Activated T-helper 9 cell treated with anti-CD3 and anti-CD28 coated beads, Interleukin-2, amount 50 U/mL, for 16 hours (primary cell): ENCODE measurements at regions not wholly inside any gene's neighbourhood (a gene's known extent, or its start where the extent isn't known, plus 50 kb on each side); places are given as distances from the start of the nearest gene placed in this dataset.

Experiments used
- DNase-seq: peaks from one replicate; pipeline ENCODE4 v3.0.0-alpha.2; 2020; ENCODE audit warnings: low read depth

DNA sequence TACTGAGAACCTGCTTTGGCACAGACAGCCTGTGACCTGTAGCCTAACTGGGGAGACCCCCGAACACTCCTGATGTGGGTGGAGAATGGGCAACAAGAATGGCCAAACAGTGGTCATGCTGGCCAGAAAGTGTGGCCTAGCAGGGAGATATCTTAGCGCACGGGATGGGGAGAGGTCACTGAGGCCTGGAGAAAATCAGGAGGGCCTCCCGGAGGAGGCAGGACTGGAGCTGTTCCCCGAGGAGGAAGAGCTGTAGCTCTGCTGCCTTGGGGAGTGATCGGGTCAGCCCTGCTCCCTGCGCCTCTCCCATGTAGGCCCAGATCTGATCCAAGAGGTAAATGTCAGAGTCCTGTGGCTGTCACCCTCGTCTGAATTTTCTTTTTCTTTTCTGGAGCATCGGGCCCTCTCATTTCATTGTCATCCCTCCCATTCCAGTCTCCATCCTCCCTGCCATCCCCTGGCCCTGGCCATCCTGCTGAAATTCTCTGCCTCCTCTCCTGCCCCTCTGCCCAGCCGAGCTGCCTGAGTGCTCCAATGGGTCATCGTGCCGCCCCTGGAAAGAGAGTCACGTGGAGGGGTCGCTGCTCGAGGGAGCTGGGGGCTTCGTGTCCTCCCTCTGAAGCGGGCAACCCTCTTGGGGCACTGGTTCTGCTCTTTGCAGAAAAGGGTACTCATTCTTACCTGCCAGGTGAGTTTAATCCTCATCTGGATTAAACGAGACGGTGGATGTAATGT lies 242.9 kb downstream of the HAUS1 start:
- no peak for DNase-seq

DNA sequence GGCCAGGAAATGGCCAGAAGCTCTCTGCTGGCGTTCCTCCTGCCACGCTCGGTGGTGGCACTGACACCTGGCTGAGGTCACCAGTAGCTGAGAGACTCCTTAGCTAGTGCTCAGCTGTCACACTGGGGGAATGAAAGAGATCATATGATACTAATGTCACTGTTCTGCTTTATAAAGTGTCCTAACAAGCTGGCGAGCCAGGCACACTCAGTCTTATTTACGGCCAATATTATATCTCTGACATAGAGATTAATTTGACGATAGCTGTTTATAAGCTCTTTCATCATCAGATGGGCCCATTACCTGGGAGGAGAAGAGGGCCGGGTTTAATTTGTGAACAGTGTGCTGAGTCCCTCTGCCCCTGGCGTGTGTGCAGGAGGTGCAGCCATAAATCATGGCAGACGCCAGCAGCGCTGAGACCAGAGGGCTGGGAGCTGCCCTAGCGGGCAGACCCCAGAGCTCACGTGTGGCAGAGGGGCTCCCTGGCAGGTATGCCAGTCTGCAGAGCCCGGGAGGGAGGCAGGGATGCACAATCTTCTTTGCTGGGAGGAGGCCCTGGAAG lies 246.5 kb downstream of the HAUS1 start:
- no peak for DNase-seq

DNA sequence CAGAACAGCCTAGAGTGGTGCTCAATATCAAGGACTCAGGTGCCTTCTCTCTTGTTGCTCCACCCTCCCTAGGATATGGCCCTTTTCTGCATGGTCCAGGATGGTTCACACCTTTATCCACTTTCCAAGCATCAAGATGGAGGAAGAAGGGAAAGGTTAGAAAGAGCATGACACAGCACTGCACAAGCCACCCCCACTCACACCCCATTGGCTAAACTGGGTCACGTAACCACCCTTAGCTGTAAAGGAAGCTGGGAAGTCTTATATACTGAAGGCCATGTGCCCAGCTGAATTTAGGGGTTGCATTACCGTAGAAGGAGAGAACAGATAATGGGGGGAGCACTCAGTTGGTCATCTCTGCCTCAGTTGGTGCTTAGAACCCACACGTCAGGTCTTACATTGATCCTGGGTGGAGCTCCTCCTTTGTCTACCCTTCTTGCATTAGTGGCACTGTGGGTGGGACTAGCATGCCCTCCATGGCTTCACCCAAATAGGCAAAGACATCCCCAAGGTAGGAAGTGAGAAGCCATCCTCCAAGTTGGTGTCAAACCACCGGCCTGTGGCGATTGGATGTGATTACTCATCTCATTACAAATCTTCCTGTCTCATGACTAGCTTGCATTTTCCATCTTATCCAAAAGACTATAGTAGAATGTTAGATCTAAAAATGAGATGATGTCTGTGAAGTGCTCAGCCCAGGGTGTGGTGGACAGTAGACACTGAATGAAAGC lies 248.5 kb downstream of the HAUS1 start:
- DNase-seq = no peak

GRCh38 chr18:46353460-46353859 lies 249.3 kb downstream of the HAUS1 start:
- DNase-seq = no peak

DNA sequence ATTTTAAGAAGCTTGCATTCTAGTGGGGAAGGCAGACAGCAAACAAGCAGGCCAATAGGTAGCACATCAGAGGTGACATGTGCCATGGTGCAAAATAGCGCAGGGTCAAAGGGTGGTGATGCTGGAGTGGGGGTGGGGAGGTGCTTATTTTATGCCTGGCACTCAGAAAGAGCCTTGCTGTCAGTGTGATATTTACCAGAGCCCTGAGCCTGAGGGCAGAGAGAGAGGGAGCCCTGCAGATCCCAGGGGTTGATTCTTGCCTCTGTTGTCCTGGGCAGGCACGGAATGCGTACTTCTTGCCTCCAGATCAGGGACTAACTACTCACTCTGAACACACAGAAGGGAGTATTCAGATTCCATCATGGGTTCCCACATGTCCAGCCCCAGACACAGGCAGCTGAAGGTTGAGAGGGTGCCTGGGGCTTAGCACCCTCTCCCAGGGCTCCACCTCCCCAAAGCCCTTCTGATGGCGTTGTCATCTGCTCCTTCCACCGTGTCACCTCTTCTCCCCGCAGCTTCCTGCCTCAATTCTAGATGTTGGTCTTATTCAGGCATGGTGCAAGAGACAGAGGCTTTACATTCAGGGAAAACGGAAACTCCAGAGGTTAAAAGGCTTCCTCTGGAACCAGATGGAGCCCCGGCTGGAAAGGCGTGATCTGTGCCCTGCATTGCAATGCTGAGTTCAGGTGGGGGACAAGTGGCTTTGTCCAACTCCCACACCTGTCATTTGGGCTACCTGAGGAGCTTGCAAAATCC lies 252.3 kb downstream of the HAUS1 start:
- no peak for DNase-seq

DNA sequence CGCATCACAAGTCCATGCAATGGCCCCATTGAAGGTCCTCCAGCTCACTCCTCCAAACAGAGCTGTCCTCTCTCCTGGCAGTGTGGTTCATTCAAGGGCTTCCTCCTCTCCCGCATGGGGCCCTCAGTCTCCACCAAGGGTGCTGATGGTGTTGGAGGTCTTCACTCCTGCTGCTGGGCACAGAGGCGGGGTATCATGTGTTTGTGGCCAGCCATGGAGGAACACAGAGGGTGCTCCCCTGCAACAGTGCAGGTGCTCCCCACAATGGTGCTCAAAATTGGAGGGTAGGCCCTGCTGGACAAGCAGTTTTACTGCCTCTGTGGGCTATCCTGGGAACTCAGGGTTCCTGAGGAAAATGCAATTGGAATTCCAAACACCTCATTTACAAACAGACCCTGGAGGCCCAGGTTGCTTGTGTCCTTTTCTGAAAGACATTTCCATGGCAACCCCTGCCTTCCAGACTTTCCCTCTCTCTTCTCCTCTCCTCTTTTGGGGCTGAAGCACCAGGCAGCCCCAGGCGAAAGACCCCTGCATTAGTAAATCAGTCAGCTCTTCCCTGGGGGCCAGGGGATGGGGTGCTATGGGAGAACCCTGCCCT lies 256.0 kb downstream of the HAUS1 start:
- no peak for DNase-seq

DNA sequence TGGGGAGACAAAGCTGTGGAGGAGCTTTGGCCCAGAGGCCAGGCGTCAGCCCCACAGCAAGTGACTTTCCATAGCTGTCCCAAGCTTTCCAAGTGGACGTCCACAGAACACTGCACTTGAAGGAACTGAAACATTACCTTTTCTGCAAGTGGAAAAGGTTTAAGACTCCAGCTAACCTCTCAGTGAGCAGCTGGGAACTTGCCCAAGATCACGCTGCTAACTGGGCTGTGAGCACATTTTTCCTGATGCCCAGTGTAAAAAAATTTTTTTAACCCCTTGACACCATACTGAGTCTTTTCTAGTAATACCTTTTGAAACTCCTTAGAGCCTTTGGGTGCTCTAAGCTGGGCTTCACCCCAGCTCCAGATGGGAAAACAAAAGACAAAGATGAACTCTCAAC lies 256.7 kb downstream of the HAUS1 start:
- no peak for DNase-seq

GRCh38 chr18:46362533-46362932 lies 258.3 kb downstream of the HAUS1 start:
- no peak for DNase-seq

- DNase-seq = no peak
These were observed 259.9 kb downstream of the HAUS1 start for GRCh38 chr18:46364048-46364447.

- DNase-seq = no peak
These were observed 262.0 kb downstream of the HAUS1 start for GRCh38 chr18:46366201-46366600.

GRCh38 chr18:46366751-46367376 lies 262.7 kb downstream of the HAUS1 start:
- DNase-seq = no peak

- DNase-seq = no peak
These were observed 265.1 kb downstream of the HAUS1 start for GRCh38 chr18:46369323-46369722.

- no peak for DNase-seq
These were observed 266.7 kb downstream of the HAUS1 start for GRCh38 chr18:46370898-46371297.

GRCh38 chr18:46372670-46373069 lies 268.5 kb downstream of the HAUS1 start:
- no peak for DNase-seq

- no peak for DNase-seq
These were observed 268.9 kb downstream of the HAUS1 start for GRCh38 chr18:46373131-46373530.

DNA sequence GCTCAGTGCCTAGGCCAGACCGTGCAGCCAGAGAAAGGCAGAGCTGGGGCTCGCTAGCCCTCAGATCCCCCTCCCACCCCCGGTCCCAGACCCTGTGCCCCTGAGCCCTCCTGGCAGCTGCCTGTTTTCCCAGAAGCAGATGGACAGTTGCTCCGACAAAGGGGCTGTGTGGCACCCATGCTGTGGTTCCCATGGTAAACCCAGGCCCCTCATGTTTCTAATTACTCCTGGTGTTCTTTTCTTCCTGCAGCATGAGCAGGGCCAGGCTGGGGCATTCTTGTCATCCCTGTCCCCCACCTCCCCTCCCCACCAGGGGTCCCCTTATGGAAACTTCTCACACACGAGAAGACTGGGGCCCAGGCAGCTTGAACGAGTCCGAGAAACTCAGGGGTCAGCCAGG lies 269.6 kb downstream of the HAUS1 start:
- DNase-seq = no peak

- no peak for DNase-seq
These were observed 270.7 kb downstream of the HAUS1 start for GRCh38 chr18:46374850-46375249.

DNA sequence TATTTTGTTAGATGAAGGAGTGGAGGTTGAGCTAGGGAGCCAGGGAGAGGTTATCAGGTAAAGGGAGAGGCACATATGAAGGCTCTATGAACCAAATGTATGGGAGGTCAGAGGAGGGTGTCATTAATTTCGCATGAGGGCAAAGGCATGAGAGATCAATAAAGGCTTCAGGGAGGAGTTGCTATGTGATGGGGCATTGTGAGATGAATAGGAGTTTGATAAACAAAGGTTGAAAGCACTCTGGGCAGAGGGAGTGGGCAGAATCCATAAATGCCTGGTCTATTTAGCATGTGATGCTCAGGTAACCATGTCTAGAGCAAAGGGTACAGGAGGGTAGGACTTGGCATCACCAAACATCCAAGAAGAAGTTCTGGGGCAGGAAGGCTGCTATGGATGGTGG lies 273.4 kb downstream of the HAUS1 start:
- no peak for DNase-seq

DNA sequence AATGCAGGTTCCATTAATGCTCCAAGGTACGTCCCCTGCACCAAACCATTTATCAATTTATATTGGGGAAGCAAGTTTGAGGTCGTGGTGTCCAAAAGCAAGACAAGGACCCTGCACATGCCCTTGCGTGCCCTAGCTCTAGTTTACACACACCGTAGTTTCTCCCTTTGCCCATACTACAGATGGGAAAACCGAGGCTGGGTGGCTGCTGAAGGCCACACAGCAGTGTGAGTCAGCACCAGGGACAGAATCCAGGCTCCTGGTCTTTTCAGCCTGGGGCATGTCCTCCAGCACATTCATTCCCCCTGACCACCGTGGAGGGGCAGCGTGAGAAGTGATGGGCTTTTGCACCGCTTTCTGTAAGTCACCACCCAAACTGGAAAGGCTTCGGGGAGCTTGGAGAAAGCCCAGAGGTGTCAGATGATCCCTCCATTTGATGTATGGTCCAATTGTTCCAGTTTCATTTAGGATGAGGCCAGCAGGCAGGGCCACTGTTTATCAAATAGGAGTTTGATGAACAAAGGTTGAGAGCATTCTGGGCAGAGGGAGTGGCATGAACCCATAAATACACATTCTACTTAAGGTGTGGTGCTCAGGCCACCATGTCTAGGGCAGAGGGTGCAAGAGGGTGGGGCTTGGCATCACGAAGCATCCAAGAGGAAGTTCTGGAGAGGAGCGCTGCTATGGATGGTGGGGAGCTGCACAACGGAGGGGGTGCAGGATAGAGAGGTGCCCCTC lies 274.1 kb downstream of the HAUS1 start:
- no peak for DNase-seq

DNA sequence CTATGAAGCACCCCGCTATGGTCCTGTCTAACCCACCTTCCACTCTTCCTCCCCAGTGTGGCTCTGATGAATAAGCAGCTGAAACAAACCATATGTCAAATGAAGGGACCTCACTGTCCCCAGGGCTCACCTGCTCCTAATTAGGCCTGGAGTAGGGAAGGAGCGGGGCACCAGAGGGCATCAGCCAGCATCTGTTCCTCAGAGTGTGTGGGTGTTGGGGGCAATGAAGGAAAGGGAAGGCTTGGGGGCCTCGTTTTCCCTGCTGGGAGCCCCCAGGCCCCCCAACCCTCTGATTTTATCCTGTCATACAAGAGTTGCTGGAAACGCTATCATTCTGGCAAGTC lies 274.7 kb downstream of the HAUS1 start:
- DNase-seq = no peak

DNA sequence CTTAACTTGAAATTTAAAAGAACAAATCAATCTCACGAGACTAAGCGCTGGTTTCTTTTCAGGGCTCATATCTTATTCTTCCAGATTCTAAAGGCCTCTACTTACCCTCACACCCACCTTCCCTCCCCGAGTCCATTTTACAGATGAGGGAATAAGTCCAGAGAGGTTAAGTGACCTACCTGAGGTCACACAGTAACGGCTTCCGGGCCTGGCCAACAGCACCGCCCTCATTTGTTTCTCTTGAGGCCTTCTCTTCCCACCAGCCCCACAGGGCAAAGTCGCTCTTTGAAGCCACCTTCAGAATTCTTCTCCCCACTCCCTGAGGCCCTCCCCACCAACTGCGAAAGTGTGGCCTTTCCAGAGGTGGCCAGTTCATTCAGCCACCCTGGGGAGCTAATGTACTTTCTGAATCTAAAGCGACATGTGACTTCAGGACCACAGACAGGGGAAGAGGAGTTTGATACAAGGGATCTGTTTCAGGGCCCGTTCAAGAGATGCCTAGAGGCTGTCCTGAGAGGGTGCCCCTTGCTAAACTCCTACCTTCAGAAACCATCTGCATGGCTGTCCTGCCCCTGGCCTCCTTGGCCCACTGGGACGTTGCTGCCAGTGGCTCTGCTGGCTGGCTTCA lies 275.3 kb downstream of the HAUS1 start:
- DNase-seq = no peak
